MV-4-11 (cell line): ENCODE measurements at regions not wholly inside any gene's neighbourhood (a gene's known extent, or its start where the extent isn't known, plus 50 kb on each side); places are given as distances from the start of the nearest gene placed in this dataset.

Source experiments
- DNase-seq: peaks from one replicate; lab custom pipeline; 2025; lab: John Stamatoyannopoulos, UW

DNA sequence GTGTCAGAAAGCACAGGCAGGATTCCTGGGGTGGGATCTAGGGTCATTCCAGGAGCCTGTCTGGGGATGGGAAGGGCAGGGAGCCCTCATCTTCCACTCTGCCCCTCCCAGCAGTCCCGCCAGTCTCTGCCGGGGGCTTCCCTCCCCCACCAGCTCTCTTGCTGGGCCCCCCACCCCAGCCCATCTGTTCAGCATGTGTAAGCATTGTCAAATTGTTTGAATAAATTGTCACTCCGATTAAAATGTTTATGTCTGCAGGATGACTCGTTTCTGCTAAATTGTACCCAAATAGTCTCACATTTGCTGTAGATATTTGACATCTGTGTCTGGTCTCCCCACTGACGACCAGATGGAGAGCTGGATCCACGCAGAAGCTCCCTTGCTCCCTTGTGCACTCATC is 257.6 kb downstream of the ANKRD60 start:
- no peak for DNase-seq

DNA sequence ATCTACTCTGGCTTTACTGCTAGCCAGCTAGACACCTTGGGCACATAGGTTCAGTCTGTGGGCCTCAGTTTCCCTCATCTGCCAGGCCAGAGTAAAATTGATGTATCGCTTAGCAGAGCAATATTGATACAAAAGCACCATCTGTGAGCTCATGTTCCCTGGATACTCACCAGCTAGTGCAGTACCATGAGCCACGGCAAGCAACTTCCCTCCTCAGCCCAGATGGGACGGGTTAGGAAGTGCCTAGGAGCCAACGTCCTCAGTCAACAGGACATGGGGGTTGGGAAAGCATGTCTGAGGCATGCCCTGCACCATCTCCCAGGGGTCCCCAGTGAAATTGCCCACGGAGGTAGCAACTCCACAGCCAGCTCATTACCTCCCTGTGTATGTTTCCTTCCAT is 258.3 kb downstream of the ANKRD60 start:
- DNase-seq: no peak

DNA sequence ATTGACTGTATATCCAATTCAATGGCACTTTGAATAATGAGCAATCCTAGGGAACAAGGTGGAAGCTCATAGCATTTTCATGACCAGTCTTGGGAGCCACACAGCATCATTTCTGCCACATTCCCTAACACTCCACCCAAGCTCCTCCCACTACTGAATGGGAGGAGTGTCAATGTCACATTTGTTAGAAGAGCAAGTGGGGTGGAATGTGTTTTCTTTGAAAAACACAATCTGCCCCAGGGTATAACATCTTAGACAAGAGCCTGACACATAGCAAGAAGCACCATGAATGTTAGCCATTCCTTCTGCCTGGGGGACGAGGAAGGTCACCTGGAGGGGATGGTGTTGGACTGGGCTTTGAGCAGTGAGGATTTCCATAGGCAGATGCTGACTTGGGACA is 258.3 kb upstream of the PMEPA1 start:
- DNase-seq: no peak

DNA sequence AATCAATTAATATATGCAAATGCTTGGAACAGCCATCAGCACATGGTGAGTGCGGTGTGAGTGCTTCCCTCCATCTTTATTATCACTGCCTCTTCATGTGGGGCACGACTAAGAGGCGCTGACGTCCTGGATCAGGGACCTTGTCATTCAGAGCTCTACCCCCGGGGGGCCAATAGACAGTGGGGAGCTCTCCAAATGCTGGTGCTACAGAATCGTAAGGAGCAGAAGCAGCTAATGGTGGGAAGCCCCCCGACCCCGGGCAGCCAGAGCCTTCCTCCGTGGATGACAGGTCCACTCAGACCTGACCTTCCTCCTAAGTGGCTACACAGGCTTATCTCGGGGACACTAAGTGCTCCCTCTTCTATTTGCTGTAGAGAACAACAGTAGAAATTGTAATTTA is 257.5 kb upstream of the PMEPA1 start:
- no peak for DNase-seq

DNA sequence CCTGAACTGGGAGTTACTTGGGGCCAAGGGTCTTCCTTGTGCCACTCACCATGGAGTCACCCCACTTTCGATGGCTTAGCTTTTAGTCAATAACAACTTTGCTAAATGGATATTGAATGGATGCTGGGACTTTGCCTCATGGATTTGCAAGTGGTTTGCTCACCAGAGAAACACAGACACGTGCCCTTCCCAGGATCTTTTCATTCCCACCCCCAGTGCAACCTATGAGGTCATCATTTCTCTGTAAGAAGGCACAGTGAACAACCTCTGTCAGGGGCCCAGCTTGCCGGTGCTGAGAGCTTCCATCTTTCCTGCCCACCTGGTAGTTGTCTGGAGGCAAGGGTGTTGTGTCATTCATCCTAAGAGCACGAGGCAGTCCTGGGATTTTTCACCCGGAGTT is 256.8 kb upstream of the PMEPA1 start:
- no peak for DNase-seq

DNA sequence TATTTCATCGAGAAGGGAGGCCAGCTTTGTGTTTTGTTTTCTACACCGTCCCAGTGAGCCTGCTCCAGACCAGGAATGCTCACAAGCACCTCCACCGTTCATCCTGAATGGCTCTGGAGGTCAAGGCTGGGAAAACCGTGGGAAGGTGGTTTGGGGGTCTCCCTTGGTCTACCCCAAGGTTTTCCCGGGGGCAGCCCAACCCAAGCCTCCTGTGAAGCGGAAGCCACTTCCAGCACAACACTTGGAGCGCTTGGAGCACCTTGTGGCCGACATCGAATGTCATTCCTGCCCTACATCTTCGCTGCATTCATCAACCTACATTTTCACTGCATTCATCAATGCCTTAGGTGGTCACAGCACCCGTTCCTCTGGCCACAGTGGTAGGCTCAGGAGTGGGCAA is 255.6 kb upstream of the PMEPA1 start:
- no peak for DNase-seq

DNA sequence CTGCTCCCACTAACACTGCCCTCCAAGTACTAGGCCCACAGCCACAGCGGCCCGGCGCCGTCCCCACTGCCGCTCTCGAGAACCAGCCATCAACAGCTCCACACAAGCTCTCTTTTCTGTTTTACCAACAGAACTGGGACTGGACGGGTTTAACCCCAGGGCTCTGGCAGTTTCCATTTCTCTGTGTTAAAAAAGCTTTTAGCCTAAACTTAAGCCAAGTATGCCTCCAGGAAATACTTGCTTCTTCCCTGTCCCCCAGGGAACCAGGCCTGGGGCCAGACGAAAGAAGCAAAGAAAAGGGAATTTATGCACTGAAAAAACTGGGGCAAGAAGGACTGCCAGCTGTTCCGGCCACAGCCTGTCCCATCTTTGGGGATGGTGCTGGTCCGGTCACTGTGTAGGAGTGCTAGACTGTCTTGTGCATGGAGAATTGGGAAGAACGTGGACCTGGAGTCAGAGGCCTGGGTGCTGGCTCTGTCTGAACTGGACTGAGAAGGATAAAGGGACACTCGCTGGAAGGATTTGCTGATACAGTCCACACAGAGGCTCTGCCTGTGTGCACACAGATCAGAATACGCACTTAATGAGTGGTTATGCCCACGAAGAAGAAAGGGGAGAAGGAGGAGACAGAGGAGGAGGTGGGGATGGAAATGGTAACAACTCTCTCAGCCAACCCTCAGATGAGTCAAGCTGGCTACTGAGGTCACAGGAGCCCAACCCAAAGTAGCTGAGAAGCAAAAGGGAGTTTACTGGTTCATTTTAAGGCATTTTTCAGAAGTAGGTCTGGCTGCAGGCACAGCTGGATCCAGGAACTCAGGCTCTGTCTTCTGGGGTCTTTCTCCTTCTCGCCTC is 254.4 kb upstream of the PMEPA1 start:
- DNase-seq: no peak

DNA sequence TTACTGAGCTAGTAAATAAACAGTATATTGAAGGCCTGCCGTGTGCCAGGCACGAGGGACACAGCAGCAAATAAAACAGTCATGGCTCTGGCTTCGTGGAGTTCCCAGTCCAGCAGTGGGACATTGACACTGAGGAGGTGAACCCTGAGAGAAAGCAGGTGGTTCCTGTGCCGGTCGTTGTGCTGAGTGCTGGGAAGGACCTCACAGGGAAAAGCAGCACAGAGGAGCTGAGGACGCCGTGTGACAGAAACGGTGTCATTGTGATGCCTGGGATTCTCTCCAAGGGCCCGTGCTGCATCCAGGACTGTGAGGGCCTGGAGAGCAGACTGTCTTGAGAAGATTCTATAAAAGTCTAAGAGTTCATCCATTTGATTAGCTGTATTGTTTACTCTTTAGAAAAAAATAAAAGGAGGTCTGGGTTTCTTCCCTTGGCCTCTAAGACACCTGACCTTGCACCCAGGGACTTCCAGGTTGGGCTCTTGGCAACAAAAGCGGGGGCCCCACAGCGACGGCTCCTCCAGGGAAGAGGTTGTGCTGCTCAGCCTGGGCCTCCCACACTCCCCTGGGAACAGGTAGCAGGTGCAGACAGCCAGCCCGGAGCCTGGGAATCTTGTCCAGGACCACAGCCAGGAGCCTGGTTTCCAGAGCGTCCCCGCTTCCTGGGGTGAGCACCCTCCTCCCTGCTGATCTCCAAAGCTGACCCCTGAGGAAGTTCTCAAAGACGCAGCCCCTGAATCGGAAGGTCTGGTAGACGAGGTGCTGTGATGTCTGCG is 251.2 kb upstream of the PMEPA1 start:
- DNase-seq: no peak

DNA sequence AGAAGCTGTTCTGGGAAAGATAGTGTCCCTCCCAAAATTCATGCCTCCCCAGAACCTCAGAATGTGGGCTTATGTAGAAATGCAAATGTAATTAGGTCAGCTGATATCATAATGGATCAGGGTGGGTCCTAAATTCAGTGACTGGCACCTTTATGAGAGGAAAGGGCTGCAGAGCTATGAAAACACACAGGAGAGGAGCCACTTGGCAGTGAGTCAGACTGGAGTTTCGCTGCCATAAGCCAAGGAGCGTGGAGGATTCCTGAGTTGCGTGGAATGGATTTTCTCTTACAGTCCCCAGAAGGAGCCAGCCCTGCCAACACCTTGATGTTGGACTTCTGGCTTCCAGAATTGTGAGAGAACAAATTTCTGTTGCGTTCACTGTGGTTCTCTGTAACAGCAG is 249.8 kb upstream of the PMEPA1 start:
- no peak for DNase-seq

DNA sequence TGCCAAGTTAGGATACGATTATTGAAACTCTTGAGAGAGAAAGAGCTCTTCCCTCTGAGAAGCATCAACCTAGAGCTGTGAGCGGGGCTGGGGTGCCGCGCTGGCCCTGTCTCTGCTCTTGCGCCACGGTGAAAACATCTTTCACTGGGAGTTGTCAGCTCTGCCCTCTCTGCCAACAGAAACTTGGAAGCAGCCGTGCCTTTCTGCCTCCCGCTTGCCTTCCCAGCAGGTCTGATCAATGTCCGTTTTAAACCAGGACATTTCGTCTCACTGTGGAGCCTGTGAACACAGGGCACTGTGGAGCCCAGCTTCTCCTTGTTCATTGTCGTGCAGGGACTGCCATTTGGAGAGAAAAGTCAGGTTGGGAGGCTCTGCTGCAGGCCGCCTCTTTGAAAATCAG is 249.2 kb upstream of the PMEPA1 start:
- no peak for DNase-seq

DNA sequence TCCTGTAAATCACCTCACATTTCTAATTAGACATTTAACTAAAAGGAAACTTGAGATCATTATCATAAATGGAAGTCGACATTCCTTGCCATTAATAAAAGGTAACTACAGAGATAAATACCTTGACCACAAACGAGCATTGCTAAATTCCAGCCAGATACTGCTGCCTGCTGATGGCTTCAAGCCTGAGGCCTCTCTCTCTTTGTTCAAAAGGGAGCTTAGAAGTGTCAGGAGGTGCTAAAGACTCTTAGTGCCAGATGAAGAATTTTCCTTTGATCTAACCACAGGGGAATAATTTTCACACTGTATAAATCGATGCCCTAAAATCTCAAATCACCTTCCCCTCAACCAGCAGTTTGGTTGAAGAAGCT is 248.2 kb upstream of the PMEPA1 start:
- DNase-seq: no peak

DNA sequence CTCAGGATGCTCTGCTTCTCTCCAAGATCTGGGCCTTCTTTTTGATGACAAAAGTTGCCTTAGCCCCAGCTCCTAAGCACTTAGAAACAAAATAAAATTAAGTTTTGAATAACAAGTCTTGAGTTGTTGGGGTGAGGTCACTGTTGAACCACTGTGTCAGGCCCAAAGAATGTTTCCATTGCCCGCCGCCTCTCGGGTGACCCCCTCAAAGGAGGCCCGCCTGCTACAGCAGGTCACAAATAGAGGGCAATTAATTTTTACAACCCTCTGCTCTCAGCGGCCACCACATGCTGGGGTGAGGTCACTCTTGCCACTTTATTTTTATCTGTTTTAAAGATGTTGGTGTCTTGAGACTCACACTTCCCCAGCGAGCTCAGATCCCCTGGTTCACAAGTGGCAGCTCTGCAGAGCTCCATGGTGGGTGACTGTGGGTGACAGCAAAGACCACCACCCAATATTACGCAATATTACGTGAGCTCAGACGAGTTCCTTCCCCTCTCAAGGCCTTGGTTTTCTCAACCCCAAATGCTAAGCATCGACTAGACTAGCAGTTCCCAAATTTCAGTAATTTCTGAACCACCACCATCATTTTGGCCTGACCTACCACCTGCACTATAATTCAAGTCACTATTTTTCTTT is 247.7 kb upstream of the PMEPA1 start:
- DNase-seq: peak; percentile 65

DNA sequence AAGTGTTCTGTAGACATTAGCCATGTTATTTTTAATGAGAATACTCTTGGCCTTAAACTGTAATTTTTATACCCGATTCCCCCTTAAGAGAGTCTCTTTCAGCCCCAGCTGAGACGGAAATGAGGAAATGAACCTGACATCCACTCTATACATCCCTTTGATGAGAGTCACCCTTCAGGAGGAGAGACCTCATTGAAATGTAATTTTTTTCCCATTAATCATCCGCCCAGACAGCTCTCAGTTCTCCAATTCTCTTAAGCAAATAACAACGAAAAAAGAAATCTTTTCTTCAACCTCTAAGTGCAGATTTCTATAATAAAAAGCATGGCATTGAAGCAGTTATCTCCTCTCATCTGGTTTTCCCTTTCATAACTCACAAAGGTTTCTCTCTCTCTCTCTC is 243.8 kb upstream of the PMEPA1 start:
- peak; percentile 93 for DNase-seq

DNA sequence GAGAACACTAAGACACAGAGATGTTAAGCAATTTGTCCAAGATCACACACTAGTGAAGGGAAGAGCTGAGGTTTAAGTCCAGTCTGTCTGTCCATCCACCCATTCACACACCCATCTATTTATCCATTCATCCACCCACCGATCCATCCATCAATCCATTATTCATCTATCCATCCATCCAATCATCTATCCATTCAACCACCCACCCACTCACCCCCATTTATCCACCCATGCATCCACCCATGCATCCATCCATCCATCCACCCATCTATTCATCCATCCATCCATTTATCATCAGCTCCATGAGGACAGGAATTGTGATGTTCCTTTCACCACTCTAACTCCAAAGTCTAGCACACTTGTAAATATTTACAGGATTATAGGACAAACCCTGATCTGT is 242.3 kb upstream of the PMEPA1 start:
- DNase-seq: no peak

DNA sequence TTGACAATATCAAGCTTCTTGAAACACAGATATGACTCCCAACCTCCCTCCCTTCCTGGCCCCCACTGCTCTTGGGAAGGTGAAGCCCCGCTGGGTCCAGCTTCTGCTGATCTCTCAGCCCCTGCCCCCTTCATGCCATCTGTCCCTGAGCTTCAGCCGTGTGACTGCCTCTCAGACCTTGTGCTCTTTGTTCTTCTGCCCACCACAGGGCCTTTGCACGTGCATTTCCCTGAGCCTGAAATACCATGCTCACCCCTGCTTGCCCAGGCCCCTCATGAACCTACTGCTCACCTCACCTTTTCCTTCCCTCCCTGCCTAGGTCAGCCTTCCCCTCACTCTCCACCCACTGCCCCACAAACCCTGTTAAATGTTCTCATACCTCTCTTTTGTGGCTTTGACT is 241.7 kb upstream of the PMEPA1 start:
- no peak for DNase-seq

DNA sequence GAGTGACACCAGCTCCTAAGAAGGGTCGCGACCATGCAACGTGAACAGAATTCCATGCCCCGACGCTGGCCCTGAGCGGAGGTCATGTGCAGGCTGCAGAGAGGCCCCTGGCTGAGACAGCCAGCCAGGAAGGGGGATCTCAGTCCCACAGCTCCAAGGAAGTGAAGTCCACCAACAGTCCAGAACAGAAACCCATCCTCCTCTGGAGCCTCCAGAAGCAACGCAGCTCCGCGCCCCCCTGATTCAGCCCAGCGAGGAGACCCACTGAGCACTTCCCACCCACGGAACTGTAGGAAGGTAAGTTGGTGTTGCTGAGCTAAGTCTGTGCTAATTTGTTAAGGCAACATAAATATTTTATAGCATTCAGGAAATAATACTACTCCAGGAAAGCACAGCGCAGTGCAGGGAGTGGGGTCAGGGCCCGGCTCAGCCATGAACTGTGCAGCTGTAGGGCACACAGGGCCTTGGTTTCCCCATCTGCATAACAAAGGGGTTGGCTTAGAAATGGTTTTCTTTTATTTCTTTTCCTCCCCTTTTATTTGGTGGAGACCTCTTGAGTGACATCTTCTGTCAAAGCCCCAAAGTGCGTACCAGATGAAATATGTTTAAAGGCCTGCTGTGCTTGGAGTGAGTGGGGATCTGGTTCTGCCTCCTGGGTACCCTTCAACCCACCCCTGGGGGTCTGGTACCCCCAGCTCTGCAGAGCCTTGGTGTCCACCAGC is 241.1 kb upstream of the PMEPA1 start:
- DNase-seq: no peak

DNA sequence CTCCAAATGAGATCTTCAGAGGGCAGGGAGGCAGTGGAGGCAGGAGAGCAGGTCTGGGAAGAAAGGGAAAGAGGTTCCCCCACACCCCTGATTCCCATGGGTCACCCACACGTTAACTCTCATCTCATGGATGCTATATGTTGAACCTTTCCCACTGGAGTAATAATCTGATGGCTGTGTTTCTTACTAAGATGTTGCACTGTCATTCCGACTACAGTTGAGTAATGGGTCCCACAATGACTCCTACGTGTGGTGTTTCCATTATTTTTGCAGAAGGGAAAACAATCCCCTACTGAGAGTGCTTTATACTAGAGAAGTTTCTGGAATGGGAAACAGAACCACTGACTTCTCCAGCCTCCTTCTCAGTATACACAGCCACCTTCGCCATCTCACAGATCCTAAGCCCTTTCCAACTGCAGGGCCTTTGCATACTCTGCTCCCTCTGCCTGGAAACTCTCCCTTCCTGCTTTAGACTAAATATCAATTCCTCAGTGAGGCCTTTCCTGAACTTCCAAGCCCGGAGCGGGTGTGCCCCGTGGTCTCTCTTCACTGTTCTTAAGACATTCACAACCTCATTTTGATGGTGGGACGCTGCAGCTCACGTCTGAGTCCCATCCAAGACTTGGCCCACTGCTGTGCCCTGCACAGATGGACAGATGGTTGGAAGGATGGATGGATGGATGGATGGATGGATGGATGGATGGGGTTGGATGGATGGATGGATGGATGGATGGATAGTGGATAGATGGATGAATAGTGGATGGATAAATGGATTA is 238.6 kb upstream of the PMEPA1 start:
- no peak for DNase-seq

DNA sequence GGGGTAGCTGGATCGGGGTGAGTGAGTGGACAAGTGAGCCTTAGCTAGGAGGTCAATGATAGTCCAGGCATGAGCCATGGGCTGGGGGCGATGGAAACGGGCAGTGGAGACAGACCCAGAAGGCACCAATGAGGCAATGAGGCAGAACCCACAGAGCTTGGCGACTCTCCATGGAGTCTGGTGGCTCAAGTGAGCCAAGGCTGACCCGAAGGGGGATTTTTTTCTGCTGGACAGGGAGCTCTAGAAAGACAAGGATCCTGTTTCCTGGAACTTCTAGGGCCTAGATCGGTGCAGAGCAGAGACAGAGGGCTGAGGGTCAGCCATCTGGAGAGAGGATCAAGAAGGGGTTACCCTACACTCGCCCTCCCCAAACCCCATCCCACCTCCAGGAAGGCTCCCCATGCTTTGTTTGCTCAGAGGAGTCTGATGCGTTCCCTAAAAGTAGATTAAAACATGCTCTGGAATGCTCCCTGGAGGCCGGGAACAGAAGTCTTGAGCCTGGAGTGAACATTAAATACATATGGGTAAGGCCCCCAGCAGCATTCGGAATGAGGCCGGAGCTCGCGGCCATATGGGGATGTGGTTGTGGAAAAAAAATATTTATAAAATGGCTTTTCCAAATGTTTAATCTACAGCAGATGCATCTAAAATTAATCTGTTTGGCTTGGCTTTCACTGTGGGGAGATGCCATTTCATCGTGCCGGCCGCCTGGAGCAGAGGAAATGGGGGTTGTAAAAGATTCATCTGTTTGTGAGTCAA is 237.8 kb upstream of the PMEPA1 start:
- no peak for DNase-seq

DNA sequence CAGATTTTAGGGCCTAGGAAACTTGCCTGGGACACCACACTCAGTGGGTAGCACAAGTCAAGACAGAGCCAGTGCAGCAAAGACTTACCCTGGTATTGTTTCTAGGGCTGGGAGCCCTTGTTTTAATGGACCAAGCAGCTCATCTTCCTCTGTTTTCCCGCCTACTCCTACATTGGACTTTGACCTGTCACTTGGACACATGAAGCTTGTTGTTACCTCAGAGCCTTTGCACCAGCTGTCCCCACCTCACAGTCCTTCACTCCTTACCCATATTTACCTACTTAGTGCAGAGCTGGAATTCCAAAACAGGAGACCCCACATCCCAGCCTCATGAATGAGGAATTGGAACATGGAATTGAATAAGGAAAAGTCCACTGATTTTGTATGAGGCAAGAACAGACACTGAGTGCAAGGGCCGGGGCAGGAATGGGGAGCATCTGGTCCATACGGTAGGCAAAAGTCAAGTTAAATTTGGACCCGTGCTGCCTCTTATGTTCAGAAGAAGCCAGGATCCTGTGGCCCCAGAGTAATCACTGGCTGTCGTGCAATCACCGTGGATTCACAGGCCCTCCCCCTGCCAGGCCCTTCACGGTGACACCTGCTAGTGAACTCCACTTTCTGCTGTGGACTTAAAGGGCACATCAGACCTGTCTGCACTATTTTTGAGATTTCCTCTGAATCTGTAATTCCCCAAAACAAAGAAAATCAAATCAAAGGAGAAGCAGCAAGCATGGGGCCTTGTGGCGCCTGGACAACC is 236.9 kb upstream of the PMEPA1 start:
- no peak for DNase-seq

DNA sequence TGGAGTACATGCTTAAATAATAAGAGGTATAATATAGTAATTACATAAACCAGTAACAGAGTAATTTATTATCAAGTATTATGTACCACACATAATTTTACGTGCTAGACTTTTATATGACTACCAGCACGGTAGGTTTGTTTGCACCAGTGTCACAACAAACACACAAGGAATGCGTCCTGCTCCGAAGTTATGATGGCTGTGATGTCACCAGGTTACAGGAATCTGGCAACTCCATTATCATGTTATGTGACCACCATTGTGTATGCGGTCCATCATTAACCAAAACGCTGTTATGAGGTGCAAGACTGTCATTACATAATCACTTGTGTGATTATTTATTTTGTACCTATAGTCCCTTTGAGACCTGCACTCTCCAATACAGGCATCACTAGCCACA is 235.2 kb upstream of the PMEPA1 start:
- DNase-seq: no peak
